SU-DHL-6 (cell line): ENCODE measurements at regions not wholly inside any gene's neighbourhood (a gene's known extent, or its start where the extent isn't known, plus 50 kb on each side); places are given as distances from the start of the nearest gene placed in this dataset.

Experiments
- EZH2phosphoT487 ChIP-seq: fragments of 200-600 bp; sonication (generic), shearing (Covaris generic); conservative IDR thresholded peaks from 2 replicates; pipeline ENCODE4 v1.6.1; 2018; ENCODE audit warnings: mild to moderate bottlenecking, antibody characterized with exemption, low read length, moderate library complexity, mixed read lengths
- TF ChIP-seq, protein P1 (sequence below): fragments of 200-600 bp; sonication (generic); IDR thresholded peaks from one replicate; pipeline ENCODE4 v1.5.1; 2017; ENCODE audit warnings: antibody characterized with exemption, mild to moderate bottlenecking, low read length, moderate library complexity; ENCODE audit not compliant: insufficient read depth, poor library complexity, severe bottlenecking

DNA sequence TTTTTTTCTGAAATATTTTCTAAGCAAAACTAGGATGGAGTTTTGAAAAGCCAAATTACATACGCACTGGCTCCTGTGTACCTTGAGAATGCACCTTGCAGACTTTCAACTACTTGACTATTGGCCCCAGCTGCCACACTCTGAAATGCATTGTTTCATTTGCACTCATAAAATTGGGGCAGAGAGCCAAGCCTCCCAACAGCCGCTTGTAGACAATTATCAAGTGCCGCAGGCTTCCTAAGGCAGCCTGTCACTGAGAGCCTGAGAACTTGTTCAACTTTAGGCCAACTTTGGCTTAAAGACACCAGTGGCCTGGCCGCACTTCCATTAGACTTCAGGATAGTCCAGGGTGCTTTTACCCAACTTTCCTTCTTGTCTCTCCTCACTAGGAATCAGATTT lies 115.7 kb upstream of the STARD13 start:
- TF ChIP-seq, protein P1, sequence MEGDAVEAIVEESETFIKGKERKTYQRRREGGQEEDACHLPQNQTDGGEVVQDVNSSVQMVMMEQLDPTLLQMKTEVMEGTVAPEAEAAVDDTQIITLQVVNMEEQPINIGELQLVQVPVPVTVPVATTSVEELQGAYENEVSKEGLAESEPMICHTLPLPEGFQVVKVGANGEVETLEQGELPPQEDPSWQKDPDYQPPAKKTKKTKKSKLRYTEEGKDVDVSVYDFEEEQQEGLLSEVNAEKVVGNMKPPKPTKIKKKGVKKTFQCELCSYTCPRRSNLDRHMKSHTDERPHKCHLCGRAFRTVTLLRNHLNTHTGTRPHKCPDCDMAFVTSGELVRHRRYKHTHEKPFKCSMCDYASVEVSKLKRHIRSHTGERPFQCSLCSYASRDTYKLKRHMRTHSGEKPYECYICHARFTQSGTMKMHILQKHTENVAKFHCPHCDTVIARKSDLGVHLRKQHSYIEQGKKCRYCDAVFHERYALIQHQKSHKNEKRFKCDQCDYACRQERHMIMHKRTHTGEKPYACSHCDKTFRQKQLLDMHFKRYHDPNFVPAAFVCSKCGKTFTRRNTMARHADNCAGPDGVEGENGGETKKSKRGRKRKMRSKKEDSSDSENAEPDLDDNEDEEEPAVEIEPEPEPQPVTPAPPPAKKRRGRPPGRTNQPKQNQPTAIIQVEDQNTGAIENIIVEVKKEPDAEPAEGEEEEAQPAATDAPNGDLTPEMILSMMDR, result no peak
- no peak for TF ChIP-seq EZH2phosphoT487
